Tibial nerve (tissue), 4 donors: ENCODE measurements at regions not wholly inside any gene's neighbourhood (a gene's known extent, or its start where the extent isn't known, plus 50 kb on each side); places are given as distances from the start of the nearest gene placed in this dataset.

Source experiments
- DNase-seq, 2 donors: peaks; one replicate each; pipeline ENCODE4 v3.0.0-alpha.2; 2019; ENCODE audit warnings: low spot score in 2 of 2
- H3K27ac ChIP-seq, 4 donors: fragments of 200-600 bp; sonication (generic) in 3 of 4; one replicate each; pipeline ENCODE4 v1.5.1; 2017 to 2019; ENCODE audit warnings: mild to moderate bottlenecking in 1 of 4
- H3K27me3 ChIP-seq, 2 donors: fragments of 200-600 bp; sonication (generic) in 1 of 2; one replicate each; pipeline versions ENCODE4 v1.5.1 to v1.6.0; 2017 to 2019
- H3K36me3 ChIP-seq, 3 donors: fragments of 200-600 bp; sonication (generic); one replicate each; pipeline ENCODE4 v1.5.1; 2018 to 2019
- H3K4me1 ChIP-seq, 4 donors: fragments of 200-600 bp; sonication (generic) in 3 of 4; one replicate each; pipeline ENCODE4 v1.5.1; 2017 to 2019
- H3K4me3 ChIP-seq, 4 donors: fragments of 200-600 bp; sonication (generic) in 3 of 4; one replicate each; pipeline ENCODE4 v1.5.1; 2017 to 2019; ENCODE audit warnings: mild to moderate bottlenecking in 1 of 4, moderate library complexity in 1 of 4
- H3K9me3 ChIP-seq, 4 donors: fragments of 200-600 bp; sonication (generic) in 3 of 4; one replicate each; pipeline ENCODE4 v1.5.1; 2017 to 2019
- CTCF ChIP-seq, 5 experiments: fragments of 200-600 bp in 3 of 5; fragments of 450-650 bp in 2 of 5; sonication (generic) in 3 of 5; IDR thresholded peaks; one replicate each; pipeline ENCODE4 v1.5.1; 2016 to 2019; ENCODE audit warnings: antibody characterized with exemption in 5 of 5, mild to moderate bottlenecking in 3 of 5, moderate library complexity in 2 of 5
- EP300 ChIP-seq, 2 donors: sonication (generic); formaldehyde crosslinking; IDR thresholded peaks; one replicate each; pipeline ENCODE4 v1.6.1; 2017; ENCODE audit warnings: antibody characterized with exemption in 2 of 2, mild to moderate bottlenecking in 1 of 2
- POLR2A ChIP-seq, 2 donors: fragments of 450-650 bp; IDR thresholded peaks; one replicate each; pipeline ENCODE4 v1.6.1; 2017; ENCODE audit warnings: antibody characterized with exemption in 2 of 2, mild to moderate bottlenecking in 2 of 2, moderate library complexity in 2 of 2
- WGBS, 2 donors: methylation state at CpG; one replicate each; pipeline ENCODE4 v1.1.5; 2018; 5-methylcytosine and 5-hydroxymethylcytosine counted together

- H3K36me3 ChIP-seq = no peaks in the 10 kb centered on the region
- no peaks in the 10 kb centered on the region for H3K27me3 ChIP-seq
- TF ChIP-seq EP300 (IDR thresholded peaks at IDR 0.05) (no peak), POLR2A (IDR thresholded peaks at IDR 0.05) (no peak), CTCF (IDR thresholded peaks at IDR 0.05) (no peak)
- H3K4me1 ChIP-seq = peaks cover 0 to 16% (median 0%) of the 10 kb centered on the region in 4 donors
- no peaks in the 10 kb centered on the region for H3K9me3 ChIP-seq
- no peak overlapping the region for H3K27ac ChIP-seq
- DNase-seq = no peak
- no peak overlapping the region for H3K4me3 ChIP-seq
- WGBS, 2 donors = 88 to 95% methylated on average over 5 of the region's 5 CpGs
Observed at GRCh38 chr5:56492812-56493211, 259.7 kb upstream of the ANKRD55 start.

- no peak for DNase-seq
- WGBS, 2 donors = 86 to 87% methylated on average over 9 of the region's 9 CpGs
- Histone ChIP-seq H3K4me3 (no peak overlapping the region), H3K4me1 (peaks cover 0 to 16% (median 0%) of the 10 kb centered on the region in 4 donors), H3K27ac (no peak overlapping the region), H3K27me3 (no peaks in the 10 kb centered on the region), H3K36me3 (no peaks in the 10 kb centered on the region), H3K9me3 (no peaks in the 10 kb centered on the region)
- TF ChIP-seq POLR2A (IDR thresholded peaks at IDR 0.05) = no peak
- TF ChIP-seq EP300 (IDR thresholded peaks at IDR 0.05) = no peak
- TF ChIP-seq CTCF (IDR thresholded peaks at IDR 0.05) = no peak
Observed at GRCh38 chr5:56490971-56491468, 257.9 kb upstream of the ANKRD55 start.

- WGBS, 2 donors = 60 to 85% methylated on average over 4 of the region's 4 CpGs
Observed at GRCh38 chr5:56489272-56489671, 256.1 kb upstream of the ANKRD55 start.

GRCh38 chr5:56487528-56488115 lies 254.5 kb upstream of the ANKRD55 start:
- TF ChIP-seq CTCF (IDR thresholded peaks at IDR 0.05) (no peak), EP300 (IDR thresholded peaks at IDR 0.05) (no peak)
- no peak for DNase-seq
- Histone ChIP-seq H3K4me1 (no peaks in the 10 kb centered on the region), H3K4me3 (no peak overlapping the region), H3K36me3 (no peaks in the 10 kb centered on the region), H3K9me3 (no peaks in the 10 kb centered on the region), H3K27me3 (no peaks in the 10 kb centered on the region), H3K27ac (no peak overlapping the region)
- 76 to 78% methylated on average over 14 of the region's 25 CpGs for WGBS, 2 donors

More at GRCh38 chr5:56489272-56489671, 256.1 kb upstream of the ANKRD55 start:
- TF ChIP-seq CTCF (IDR thresholded peaks at IDR 0.05) (no peak), POLR2A (IDR thresholded peaks at IDR 0.05) (no peak)
- no peak for DNase-seq
- no peak overlapping the region for H3K4me3 ChIP-seq
- H3K9me3 ChIP-seq = no peaks in the 10 kb centered on the region
- H3K4me1 ChIP-seq = peaks cover 0 to 13% (median 0%) of the 10 kb centered on the region in 4 donors
- no peaks in the 10 kb centered on the region for H3K36me3 ChIP-seq
- no peaks in the 10 kb centered on the region for H3K27me3 ChIP-seq
- no peak overlapping the region for H3K27ac ChIP-seq

- Histone ChIP-seq H3K4me3 (peak overlapping the region in 1 of 4 donors; percentile 57), H3K36me3 (no peaks in the 10 kb centered on the region), H3K27ac (peak overlapping the region in 3 of 4 donors; percentile 93 to 98 (median 97)), H3K4me1 (peaks cover 0 to 28% (median 11%) of the 10 kb centered on the region in 4 donors), H3K27me3 (no peaks in the 10 kb centered on the region), H3K9me3 (no peaks in the 10 kb centered on the region)
- TF ChIP-seq EP300 (IDR thresholded peaks at IDR 0.05) (no peak), CTCF (IDR thresholded peaks at IDR 0.05) (no peak), POLR2A (IDR thresholded peaks at IDR 0.05) (no peak)
- 91 to 93% methylated on average over 3 of the region's 3 CpGs for WGBS, 2 donors
- no peak for DNase-seq
Observed at GRCh38 chr5:56482363-56482762, 249.2 kb upstream of the ANKRD55 start.
